ENCODE measurements at regions not wholly inside any gene's neighbourhood (a gene's known extent, or its start where the extent isn't known, plus 50 kb on each side); places are given as distances from the start of the nearest gene placed in this dataset.

DNA sequence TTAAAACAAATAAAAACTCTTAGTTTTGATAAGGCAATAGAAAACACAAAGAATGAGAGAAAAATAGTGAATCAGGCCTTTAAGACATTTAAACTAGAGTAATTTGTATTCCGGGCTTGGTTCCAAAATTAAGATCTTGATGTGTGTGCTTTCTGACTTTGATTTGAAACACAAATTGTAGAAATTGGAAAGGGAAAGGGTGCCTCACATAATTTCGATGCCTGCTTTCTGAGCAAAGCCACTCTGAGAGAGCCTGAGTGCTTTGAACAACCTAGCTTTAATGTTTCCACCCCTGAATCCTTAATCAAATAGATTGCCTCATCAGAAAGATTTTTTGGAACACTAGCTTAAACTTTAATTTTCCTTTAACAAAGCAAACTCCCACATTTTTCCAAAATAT, 666.8 kb downstream of the PCDH18 start:
- TF ChIP-seq CTCF (conservative IDR thresholded peaks at IDR 0.05; ENCODE audit: low read depth, low read length) (no peak), EZH2 (IDR thresholded peaks at IDR 0.05; ENCODE audit: low read length, unreplicated experiment) (no peak), EZH2phosphoT487 (IDR thresholded peaks at IDR 0.05; ENCODE audit: borderline replicate concordance, low read length) (no peak)
